ENCODE measurements at regions not wholly inside any gene's neighbourhood (a gene's known extent, or its start where the extent isn't known, plus 50 kb on each side); places are given as distances from the start of the nearest gene placed in this dataset.
"Not testable (repeated sequence)": the region's sequence is repeated elsewhere in the genome, so short reads cannot be mapped to it uniquely, and the experiment has no call there.

DNA sequence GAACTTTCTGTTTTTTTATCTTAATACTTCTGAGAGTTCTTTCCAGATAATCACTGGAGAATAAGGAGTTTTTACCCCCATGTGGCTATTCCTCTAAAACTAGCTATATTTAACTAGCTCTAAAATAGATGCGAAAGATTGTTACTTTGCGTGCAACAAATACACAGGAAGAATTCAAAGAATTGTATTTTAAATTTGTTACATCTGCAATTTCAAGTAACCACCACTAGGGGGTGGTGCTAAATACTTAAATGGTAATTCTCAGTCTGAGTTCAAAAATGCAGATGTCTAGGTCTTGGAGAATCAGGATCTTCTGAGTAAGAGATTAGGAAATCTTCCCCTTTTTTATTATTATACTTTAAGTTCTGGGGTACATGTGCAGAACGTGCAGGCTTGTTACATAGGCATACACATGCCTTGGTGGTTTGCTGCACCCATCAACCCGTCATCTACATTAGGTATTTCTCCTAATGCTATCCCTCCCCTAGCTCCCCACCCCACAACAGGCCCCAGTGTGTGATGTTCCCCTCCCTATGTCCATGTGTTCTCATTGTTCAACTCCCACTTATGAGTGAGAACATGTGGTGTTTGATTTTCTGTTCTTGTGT lies 346.9 kb downstream of the GOLGA6L6 start:
- WGBS, 2 donors = 70 to 72% methylated on average over 4 of the region's 4 CpGs
- TF ChIP-seq, protein P1, sequence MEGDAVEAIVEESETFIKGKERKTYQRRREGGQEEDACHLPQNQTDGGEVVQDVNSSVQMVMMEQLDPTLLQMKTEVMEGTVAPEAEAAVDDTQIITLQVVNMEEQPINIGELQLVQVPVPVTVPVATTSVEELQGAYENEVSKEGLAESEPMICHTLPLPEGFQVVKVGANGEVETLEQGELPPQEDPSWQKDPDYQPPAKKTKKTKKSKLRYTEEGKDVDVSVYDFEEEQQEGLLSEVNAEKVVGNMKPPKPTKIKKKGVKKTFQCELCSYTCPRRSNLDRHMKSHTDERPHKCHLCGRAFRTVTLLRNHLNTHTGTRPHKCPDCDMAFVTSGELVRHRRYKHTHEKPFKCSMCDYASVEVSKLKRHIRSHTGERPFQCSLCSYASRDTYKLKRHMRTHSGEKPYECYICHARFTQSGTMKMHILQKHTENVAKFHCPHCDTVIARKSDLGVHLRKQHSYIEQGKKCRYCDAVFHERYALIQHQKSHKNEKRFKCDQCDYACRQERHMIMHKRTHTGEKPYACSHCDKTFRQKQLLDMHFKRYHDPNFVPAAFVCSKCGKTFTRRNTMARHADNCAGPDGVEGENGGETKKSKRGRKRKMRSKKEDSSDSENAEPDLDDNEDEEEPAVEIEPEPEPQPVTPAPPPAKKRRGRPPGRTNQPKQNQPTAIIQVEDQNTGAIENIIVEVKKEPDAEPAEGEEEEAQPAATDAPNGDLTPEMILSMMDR (IDR thresholded peaks at IDR 0.05) = peak in 2 of 5 experiments; percentile 23 to 27
- DNase-seq (ENCODE audit: low spot score in 2 of 2); H3K9me3 ChIP-seq; H3K4me1 ChIP-seq; H3K27me3 ChIP-seq; H3K36me3 ChIP-seq; H3K27ac ChIP-seq; H3K4me3 ChIP-seq: not testable (repeated sequence)

DNA sequence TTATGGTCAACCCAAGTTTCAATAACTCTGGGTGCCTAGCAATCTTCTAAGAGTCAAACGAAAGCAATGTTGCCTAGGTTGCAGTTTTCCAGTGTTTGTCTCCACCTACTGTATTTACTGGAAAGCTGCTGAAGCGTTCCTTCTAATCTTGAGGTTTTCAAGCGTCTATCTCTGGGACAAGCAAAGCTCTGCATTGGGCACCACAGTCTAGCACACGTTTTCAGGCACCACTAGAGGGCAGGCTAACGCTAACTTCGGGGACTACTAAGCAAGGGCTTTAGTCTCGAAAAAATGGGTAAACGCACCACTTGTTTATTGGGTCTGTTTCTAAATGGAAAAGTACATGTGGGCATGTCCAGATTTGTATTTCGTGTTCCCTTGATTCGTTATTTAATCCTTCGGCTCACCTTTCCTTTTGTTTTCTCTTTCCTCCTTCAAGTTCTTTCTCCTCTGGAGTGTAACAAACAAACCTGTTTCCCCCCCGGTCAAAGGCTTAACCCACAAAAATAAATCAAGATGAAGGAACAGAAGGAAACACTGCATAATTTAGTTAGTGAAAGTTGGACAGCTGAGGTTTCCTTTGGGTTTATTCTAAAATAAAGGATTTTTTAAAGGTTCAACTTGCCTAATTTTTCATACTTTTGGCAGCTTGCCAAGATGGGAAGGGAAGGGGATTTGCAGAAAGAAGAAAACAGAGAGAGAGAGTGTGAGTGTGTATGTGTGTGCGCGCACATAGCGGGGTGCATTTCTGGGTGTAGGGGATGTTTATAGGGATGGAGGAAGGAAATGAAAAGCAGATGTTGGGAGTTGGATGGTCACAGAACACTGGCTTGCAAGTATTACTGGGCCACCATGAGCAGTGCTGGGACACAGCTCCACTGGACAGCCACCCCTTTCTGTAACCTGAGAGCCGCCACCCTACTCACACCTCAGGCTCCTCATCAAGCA lies 348.3 kb downstream of the GOLGA6L6 start:
- H3K27me3 ChIP-seq, H3K27ac ChIP-seq, H3K9me3 ChIP-seq, H3K4me1 ChIP-seq, H3K36me3 ChIP-seq, H3K4me3 ChIP-seq: not testable (repeated sequence)
- 49% methylated on average over 16 of the region's 16 CpGs for WGBS, 2 donors
- DNase-seq (ENCODE audit: low spot score in 2 of 2) = peak in 1 of 2 donors; percentile 24
- TF ChIP-seq, protein P1 (IDR thresholded peaks at IDR 0.05) = peak in 3 of 5 experiments; percentile 9 to 19 (median 14)

DNA sequence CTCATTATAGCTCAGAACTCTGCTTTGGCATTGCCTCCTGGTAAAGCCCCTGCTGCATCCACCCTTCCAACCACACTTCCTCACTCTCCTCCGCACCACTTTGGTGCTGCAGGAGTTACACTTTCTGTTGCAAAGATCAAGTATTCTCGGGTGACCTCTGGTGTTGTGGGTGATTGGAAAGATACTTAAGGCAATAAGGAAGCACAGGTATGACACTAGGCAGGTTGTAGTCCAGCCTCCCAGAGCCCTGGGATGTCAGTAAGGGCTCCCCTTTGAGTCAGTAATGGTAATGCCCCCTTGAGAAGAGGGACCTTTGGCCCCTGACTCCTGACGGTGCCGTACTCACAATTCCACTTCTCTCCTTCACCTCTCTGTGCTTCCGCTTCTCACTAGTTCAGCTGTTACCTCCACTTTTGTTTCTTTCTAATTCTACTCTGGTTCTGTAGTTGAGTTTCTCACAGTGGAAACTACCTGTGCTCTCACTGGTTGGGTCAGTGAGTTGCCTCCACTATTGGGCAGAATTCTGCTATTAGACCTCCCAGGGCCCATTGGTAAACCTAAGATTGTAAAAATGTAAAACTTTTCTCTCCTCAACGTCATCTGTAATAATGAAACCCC lies 350.0 kb downstream of the GOLGA6L6 start:
- not testable (repeated sequence) for DNase-seq (ENCODE audit: low spot score in 2 of 2); H3K4me3 ChIP-seq; H3K27me3 ChIP-seq; H3K9me3 ChIP-seq; H3K36me3 ChIP-seq; H3K27ac ChIP-seq; H3K4me1 ChIP-seq
- WGBS, 2 donors = 71 to 76% methylated on average over 6 of the region's 6 CpGs

DNA sequence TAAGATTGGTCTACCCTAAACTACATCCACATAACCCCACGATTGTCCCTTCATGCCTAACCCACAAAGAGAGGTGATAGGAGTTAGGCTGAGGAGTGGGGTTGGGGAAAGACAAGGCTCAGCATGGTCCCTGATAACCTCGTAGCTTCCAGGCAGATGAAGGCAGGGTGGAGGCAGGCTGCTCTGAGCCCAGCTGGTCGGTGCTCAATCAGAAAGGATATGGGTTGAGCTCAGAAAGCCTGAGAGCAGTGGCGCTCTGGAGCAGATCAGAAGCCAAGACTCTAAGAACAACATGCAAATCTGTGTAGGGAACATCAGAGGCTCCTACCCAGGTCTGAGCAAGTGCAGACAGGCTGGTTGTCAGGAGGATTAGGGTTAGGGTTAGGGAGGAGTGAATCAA lies 353.0 kb downstream of the GOLGA6L6 start:
- 47 to 55% methylated on average over 4 of the region's 4 CpGs for WGBS, 2 donors
- not testable (repeated sequence) for H3K4me1 ChIP-seq

DNA sequence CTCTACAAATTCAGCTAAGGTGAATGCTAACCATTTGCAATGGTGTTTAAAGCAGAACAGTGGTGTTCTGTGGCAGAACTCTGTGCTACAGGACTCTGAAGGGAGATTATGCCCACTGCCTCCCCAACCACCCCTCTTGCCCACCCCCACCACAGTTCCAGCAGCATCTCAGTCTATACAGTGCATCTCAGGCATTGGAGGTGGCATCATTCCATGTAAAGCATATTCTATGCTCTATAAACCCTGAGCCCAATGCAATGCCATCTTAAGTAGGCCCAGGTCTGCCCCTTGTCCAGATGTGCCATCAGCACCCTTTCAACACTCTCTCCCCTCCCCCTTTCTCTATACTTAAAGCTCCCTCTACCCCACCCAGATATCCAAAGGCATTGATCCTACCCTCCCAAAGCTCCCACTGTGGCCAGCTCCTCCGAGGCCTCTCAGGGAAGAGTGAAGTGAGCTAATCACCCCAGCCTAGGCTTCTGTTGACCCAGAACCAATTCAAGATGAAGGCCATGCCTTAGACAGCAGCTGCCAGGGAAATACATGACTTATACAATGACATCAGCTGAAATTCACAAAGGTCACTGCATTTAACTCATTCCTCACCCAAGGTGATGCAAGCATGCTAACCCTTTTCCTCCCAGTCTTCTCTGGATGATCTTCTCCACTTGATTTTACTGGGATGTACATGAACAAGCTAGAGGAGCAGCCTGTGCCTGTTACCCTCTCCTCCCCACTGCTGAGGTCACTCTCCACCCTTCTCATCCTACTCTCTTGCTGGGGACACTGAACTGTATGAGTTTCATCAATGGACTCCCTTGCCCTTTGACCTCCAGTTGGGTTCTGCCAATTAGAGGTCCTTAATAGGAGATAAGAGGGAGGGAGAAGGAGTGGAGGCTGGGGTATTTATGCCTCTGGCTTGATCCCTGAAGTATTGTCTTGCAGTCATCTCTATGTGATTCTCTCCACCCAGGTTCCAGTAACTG lies 353.9 kb downstream of the GOLGA6L6 start:
- WGBS, 2 donors = 52 to 65% methylated on average over 1 of the region's 1 CpG
- H3K36me3 ChIP-seq; DNase-seq (ENCODE audit: low spot score in 2 of 2); H3K4me3 ChIP-seq; H3K4me1 ChIP-seq; H3K27me3 ChIP-seq; H3K9me3 ChIP-seq; H3K27ac ChIP-seq: not testable (repeated sequence)

More for the DNA sequence above, 353.0 kb downstream of the GOLGA6L6 start:
- not testable (repeated sequence) for H3K9me3 ChIP-seq; H3K27ac ChIP-seq; H3K27me3 ChIP-seq; H3K36me3 ChIP-seq; H3K4me3 ChIP-seq; DNase-seq (ENCODE audit: low spot score in 2 of 2)

DNA sequence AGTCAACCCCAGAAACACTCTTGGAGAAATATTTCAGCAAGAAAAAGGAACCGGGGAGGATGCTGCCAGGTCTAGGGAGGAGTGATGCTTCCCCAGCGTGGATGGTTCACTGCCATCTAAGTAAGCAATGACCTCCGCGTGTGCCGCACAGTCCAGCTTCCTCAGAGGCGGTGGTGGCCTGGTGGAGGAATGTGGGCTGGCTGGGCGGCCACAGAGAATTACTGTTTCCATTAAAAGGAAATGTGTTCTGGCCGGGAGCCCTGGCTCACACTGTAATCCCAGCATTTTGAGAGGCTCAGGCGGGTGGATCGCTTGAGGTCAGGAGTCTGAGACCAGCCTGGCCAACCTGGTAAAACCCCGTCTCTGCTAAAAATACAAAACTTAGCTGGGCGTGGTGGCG lies 356.7 kb downstream of the GOLGA6L6 start:
- not testable (repeated sequence) for H3K4me3 ChIP-seq; H3K27ac ChIP-seq; DNase-seq (ENCODE audit: low spot score in 2 of 2); H3K9me3 ChIP-seq; H3K36me3 ChIP-seq; H3K27me3 ChIP-seq; H3K4me1 ChIP-seq
- WGBS, 2 donors = 92% methylated on average over 7 of the region's 13 CpGs; no CpG with 5 or more reads in 1 of the 2 donors

DNA sequence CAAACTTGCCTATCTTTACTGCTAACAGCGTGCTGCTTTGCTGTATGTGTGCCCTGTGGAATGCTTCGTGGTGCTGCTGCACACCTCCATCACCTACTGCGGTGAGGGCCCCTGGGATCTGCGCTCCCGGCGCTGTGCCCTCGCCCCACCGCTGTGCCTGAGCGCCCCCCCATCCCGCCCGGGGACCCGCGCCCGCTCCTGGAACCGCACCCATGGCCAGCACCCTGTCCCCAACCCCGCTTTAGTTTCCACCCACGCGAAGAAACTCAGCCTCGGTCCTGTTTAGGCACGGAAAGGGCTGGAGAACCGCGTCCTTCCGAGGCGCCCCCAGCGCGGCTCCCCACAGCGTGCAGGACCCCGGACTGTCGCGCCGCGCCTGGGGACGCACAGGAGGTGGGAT lies 373.4 kb downstream of the GOLGA6L6 start:
- H3K9me3 ChIP-seq; H3K4me3 ChIP-seq; H3K27ac ChIP-seq; H3K27me3 ChIP-seq; H3K4me1 ChIP-seq; DNase-seq (ENCODE audit: low spot score in 2 of 2); H3K36me3 ChIP-seq: not testable (repeated sequence)
- 74 to 75% methylated on average over 8 to 16 of the region's 33 CpGs for WGBS, 2 donors

DNA sequence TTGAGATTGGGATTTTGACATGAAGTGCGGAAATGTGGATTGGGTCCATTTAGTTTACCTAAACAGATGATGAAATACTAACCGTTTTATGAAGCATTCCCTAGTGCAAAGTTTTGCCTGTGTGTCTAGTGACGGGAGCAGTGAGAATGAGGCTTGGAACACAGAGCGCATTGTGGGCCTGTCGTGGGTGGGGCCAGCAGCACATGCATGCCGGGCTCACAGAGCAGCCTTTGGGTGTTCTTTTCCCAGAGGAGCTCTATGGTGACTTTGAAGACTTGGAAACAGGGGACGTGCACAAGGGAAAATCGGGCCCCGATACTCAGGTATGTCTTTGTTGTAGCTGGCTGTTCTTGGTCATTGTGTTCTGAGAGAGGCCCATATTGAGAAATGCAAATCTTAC lies 388.1 kb downstream of the GOLGA6L6 start:
- H3K9me3 ChIP-seq; H3K4me3 ChIP-seq; H3K4me1 ChIP-seq; DNase-seq (ENCODE audit: low spot score in 2 of 2); H3K27me3 ChIP-seq; H3K36me3 ChIP-seq; H3K27ac ChIP-seq: not testable (repeated sequence)
- WGBS, 2 donors = 80 to 92% methylated on average over 7 to 8 of the region's 9 CpGs

DNA sequence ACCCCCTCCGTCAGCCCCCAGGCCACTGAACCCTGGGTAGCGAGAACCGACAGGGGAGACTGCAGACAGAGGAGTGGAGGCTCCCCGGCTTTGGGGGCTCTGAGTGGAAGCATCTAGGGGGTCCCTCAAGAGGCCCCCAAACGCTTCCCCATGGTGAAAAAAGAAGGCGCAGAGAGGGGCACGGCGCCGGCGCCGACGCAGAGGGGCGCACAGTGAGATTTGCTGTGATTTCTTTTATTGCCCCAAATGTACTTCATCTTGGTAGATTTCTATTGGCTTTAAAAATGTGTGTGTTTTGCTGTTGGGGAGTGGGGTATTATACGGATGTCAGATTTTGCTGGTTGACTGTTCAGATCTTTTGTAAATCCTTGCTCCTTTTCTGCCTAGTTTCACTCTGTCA lies 392.9 kb downstream of the GOLGA6L6 start:
- not testable (repeated sequence) for H3K9me3 ChIP-seq; H3K36me3 ChIP-seq; H3K27me3 ChIP-seq; DNase-seq (ENCODE audit: low spot score in 2 of 2); H3K27ac ChIP-seq; H3K4me1 ChIP-seq; H3K4me3 ChIP-seq
- WGBS, 2 donors = 83% methylated on average over 8 of the region's 14 CpGs; no CpG with 5 or more reads in 1 of the 2 donors

DNA sequence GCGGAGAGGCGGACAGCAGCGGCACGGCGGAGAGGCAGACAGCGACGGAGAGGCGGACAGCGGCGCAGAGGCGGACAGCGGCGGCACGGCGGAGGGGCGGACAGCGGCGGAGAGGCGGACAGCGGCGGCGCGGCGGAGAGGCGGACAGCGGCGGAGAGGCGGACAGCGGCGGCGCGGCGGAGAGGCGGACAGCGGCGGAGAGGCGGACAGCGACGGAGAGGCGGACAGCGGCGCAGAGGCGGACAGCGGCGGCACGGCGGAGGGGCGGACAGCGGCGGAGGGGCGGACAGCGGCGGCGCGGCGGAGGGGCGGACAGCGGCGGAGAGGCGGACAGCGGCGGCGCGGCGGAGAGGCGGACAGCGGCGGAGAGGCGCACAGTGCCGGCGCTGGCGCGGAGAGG lies 393.6 kb downstream of the GOLGA6L6 start:
- not testable (repeated sequence) for H3K4me3 ChIP-seq; H3K36me3 ChIP-seq; H3K27ac ChIP-seq; H3K4me1 ChIP-seq; H3K9me3 ChIP-seq; H3K27me3 ChIP-seq; DNase-seq (ENCODE audit: low spot score in 2 of 2)
- 86 to 88% methylated on average over 72 to 73 of the region's 73 CpGs for WGBS, 2 donors
